OCI-LY1 (cell line): ENCODE measurements at regions not wholly inside any gene's neighbourhood (a gene's known extent, or its start where the extent isn't known, plus 50 kb on each side); places are given as distances from the start of the nearest gene placed in this dataset.

Experiments
- CTCF ChIP-seq: fragments of 200-600 bp; sonication (generic), shearing (Covaris generic); IDR thresholded peaks from 2 replicates; pipeline ENCODE4 v1.5.1; 2017; ENCODE audit warnings: mild to moderate bottlenecking, antibody characterized with exemption, low read length, moderate library complexity, mixed read lengths
- EZH2 ChIP-seq: fragments of 200-600 bp; sonication (generic), shearing (Covaris generic); IDR thresholded peaks from 2 replicates; pipeline ENCODE4 v1.8.0; 2017; ENCODE audit warnings: borderline replicate concordance, mixed run types, mild to moderate bottlenecking, antibody characterized with exemption, low read length, moderate library complexity, mixed read lengths

DNA sequence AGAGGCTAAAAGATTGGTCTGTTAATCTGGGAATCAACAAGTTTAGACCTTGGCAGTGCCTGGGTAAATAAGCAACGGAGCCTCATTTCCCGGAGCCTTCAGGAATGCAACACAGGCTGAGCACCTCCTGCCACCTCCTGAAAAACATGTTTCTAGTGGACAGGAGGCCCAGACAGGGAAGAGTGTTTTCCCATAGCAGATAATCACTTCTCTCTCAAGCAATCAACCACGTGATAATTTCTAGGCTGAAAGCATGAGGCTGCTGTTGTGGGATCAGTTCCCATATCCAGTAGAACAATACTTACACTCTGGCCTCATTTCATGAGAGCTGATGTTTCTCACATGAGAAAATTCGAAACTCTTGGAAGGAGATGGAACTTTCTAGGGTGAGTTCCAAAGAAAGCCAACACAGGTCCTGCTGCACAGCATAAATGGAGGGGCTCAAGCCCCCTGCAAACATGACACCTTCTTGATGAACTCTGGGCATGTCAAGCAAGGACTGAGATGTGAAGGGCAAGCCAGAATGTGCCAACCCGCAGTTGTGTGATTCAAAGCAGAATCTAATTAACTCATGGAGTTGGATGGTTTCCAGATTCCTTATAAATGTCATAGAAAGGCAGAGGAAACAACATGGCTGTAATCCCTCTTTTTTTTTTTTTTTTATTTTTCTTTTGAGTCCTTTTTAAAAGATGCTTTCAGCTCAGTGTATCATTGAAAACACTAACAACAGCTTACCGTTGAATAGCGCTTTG lies 228.5 kb upstream of the SESN3 start:
- TF ChIP-seq CTCF (no peak), EZH2 (no peak)
